Endodermal cell (in vitro differentiated cells): ENCODE measurements at regions not wholly inside any gene's neighbourhood (a gene's known extent, or its start where the extent isn't known, plus 50 kb on each side); places are given as distances from the start of the nearest gene placed in this dataset.

Experiments used
- DNase-seq: peaks from one replicate; pipeline ENCODE4 v3.0.0-alpha.2; 2017
- H3K27ac ChIP-seq: 2 replicates; pipeline ENCODE4 v1.5.1; 2013; ENCODE audit warnings: mild to moderate bottlenecking, low read depth, low read length, moderate library complexity
- H3K27me3 ChIP-seq: 2 replicates; pipeline ENCODE4 v1.6.1; 2013; ENCODE audit warnings: mild to moderate bottlenecking, low read length, moderate library complexity; ENCODE audit not compliant: insufficient read depth, control insufficient read depth, poor library complexity, severe bottlenecking
- H3K36me3 ChIP-seq: 2 replicates; pipeline ENCODE4 v1.7.0; 2013; ENCODE audit warnings: mild to moderate bottlenecking, low read length, moderate library complexity; ENCODE audit not compliant: control insufficient read depth, insufficient read depth
- H3K4me1 ChIP-seq: one replicate; pipeline ENCODE4 v1.7.0; 2013; ENCODE audit warnings: low read length; ENCODE audit not compliant: control insufficient read depth, insufficient read depth
- H3K4me3 ChIP-seq: 2 replicates; pipeline ENCODE4 v1.5.1; 2013; ENCODE audit warnings: mild to moderate bottlenecking, low read length, moderate library complexity
- H3K9ac ChIP-seq: 2 replicates; pipeline ENCODE4 v1.6.1; 2013; ENCODE audit warnings: mild to moderate bottlenecking, low read length, moderate library complexity; ENCODE audit not compliant: poor library complexity, severe bottlenecking; ENCODE audit errors: extremely low read depth
- H3K9me3 ChIP-seq: 2 replicates; pipeline ENCODE4 v1.6.1; 2013; ENCODE audit warnings: mild to moderate bottlenecking, low read length, moderate library complexity; ENCODE audit not compliant: control insufficient read depth
- H3K27ac Mint-ChIP-seq: 2 replicates; pipeline ENCODE4 v1.8.0; 2020; ENCODE audit warnings: mixed read lengths
- H3K27me3 Mint-ChIP-seq: 2 replicates; pipeline ENCODE4 v1.8.0; 2021; ENCODE audit warnings: mild to moderate bottlenecking, mixed read lengths; ENCODE audit not compliant: insufficient read depth
- H3K36me3 Mint-ChIP-seq: 2 replicates; pipeline ENCODE4 v1.8.0; 2020; ENCODE audit warnings: low read depth, mixed read lengths
- H3K4me1 Mint-ChIP-seq: 2 replicates; pipeline ENCODE4 v1.8.0; 2020; ENCODE audit warnings: mixed read lengths
- H3K4me3 Mint-ChIP-seq: 2 replicates; pipeline ENCODE4 v1.8.0; 2020; ENCODE audit warnings: mild to moderate bottlenecking, moderate library complexity, mixed read lengths
- H3K9me3 Mint-ChIP-seq: 2 replicates; pipeline ENCODE4 v1.8.0; 2020; ENCODE audit warnings: mild to moderate bottlenecking, mixed read lengths
- WGBS, 2 experiments: methylation state at CpG; one replicate each; pipeline versions ENCODE4 v1.1.5 to v1.1.7; 2013; ENCODE audit warnings: missing lambda C conversion rate in 2 of 2, mixed read lengths in 1 of 2; ENCODE audit not compliant: insufficient coverage in 1 of 2, insufficient read length in 1 of 2; 5-methylcytosine and 5-hydroxymethylcytosine counted together
- TF ChIP-seq, protein P1 (sequence below): fragments of 200-600 bp; sonication (generic); conservative IDR thresholded peaks from 2 replicates; pipeline ENCODE4 v1.5.0; 2021; ENCODE audit warnings: antibody characterized with exemption, mild to moderate bottlenecking

DNA sequence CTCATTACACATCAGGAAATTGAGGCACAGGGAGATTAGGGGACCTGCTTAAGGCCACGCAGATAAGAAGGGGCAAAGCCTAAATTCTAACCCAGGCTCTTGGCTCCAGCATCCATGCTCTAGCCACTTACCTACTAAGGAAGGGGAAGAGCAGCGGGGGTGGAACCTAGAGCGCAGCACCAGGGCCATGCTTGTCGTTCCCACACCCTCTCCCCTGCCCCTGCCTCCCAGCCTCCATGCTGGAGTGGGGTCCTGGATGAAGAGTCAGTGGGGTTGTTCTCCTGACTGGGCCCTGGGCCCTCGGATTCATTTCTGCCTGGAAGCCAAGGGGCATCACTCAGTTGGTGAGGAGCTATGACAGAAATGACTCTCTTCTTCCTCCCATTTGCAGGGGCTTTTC lies 133.3 kb downstream of the FOXD2 start:
- peaks cover 14% of the 10 kb centered on the region for H3K4me1 Mint-ChIP-seq
- H3K36me3 Mint-ChIP-seq: no peaks in the 10 kb centered on the region
- H3K9ac ChIP-seq: no peak overlapping the region
- H3K4me3 Mint-ChIP-seq: no peak overlapping the region
- no peak overlapping the region for H3K27ac Mint-ChIP-seq
- 80 to 89% methylated on average over 1 to 5 of the region's 5 CpGs for WGBS, 2 experiments
- peaks cover 15% of the 10 kb centered on the region for H3K27me3 Mint-ChIP-seq
- H3K9me3 ChIP-seq: no peaks in the 10 kb centered on the region
- peaks cover 3% of the 10 kb centered on the region for H3K4me1 ChIP-seq
- no peaks in the 10 kb centered on the region for H3K36me3 ChIP-seq
- TF ChIP-seq, protein P1, sequence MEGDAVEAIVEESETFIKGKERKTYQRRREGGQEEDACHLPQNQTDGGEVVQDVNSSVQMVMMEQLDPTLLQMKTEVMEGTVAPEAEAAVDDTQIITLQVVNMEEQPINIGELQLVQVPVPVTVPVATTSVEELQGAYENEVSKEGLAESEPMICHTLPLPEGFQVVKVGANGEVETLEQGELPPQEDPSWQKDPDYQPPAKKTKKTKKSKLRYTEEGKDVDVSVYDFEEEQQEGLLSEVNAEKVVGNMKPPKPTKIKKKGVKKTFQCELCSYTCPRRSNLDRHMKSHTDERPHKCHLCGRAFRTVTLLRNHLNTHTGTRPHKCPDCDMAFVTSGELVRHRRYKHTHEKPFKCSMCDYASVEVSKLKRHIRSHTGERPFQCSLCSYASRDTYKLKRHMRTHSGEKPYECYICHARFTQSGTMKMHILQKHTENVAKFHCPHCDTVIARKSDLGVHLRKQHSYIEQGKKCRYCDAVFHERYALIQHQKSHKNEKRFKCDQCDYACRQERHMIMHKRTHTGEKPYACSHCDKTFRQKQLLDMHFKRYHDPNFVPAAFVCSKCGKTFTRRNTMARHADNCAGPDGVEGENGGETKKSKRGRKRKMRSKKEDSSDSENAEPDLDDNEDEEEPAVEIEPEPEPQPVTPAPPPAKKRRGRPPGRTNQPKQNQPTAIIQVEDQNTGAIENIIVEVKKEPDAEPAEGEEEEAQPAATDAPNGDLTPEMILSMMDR: no peak
- H3K4me3 ChIP-seq: no peak overlapping the region
- peak; percentile 38 for DNase-seq
- no peak overlapping the region for H3K27ac ChIP-seq
- H3K27me3 ChIP-seq: peaks cover 10% of the 10 kb centered on the region
- no peaks in the 10 kb centered on the region for H3K9me3 Mint-ChIP-seq

DNA sequence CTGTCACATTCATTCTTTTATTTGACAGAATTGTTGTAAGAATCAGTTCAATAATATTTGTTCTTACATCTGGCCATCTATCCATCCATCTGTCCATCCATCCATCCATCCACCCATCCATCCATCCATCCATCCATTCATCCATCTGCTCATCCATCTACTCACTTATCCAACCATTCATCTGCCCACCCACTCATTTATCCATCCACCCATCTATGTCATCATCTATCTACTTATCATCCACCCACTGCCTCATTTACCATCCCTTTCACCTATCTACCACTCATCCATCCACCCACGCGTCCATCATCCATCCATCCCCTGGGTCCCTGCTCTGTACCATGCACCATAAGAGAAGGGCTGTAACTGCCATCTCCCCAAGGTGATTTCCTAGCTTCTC lies 134.1 kb downstream of the FOXD2 start:
- Histone ChIP-seq H3K27me3 (peaks cover 10% of the 10 kb centered on the region), H3K27ac (no peak overlapping the region), H3K9me3 (no peaks in the 10 kb centered on the region), H3K36me3 (no peaks in the 10 kb centered on the region), H3K9ac (no peak overlapping the region), H3K4me1 (peaks cover 3% of the 10 kb centered on the region), H3K4me3 (no peak overlapping the region)
- WGBS, 2 experiments: 96 to 100% methylated on average over 2 of the region's 2 CpGs
- peaks cover 18% of the 10 kb centered on the region for H3K4me1 Mint-ChIP-seq
- H3K9me3 Mint-ChIP-seq: no peaks in the 10 kb centered on the region
- H3K27ac Mint-ChIP-seq: no peak overlapping the region
- DNase-seq: no peak
- TF ChIP-seq, protein P1: no peak
- no peak overlapping the region for H3K4me3 Mint-ChIP-seq
- H3K36me3 Mint-ChIP-seq: no peaks in the 10 kb centered on the region
- peaks cover 15% of the 10 kb centered on the region for H3K27me3 Mint-ChIP-seq

DNA sequence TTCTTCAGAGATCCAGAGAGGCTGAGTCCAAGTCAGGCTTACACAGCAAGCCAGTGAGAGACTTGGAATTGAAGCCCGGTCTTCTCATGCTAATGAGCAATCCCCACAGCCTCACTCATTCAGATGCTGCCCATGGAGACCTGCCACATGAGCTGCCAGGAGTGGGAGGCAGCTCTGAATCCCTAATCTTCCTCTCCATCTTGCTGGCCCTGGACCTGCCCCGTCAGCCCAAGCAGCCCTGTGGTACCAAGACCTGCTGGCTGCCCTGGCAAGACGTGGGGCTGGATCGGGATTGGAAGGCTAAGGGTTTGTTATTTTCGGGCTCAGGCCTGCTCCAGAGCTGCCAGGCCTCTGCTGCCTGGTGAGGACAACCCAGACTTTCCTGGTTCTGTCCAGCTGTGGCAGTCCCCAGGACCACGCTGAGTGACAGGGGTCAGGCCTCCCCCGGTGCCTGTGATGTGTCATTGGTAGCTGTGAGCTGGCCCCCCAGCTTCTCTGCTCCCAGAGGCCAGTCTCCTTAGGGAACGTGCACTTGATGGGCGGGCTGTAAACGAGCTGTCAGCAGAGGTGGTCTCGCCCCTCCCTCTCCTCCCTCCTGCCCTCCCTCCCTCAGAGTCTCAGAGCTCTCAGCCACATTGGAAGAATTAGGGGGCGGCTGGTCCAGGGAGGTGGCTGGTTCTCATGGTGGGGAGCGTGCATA lies 135.0 kb downstream of the FOXD2 start:
- H3K9me3 ChIP-seq: no peaks in the 10 kb centered on the region
- H3K27ac Mint-ChIP-seq: no peak overlapping the region
- 68 to 74% methylated on average over 5 to 13 of the region's 13 CpGs for WGBS, 2 experiments
- TF ChIP-seq, protein P1: no peak
- peaks cover 18% of the 10 kb centered on the region for H3K4me1 Mint-ChIP-seq
- no peak overlapping the region for H3K9ac ChIP-seq
- no peak overlapping the region for H3K27ac ChIP-seq
- H3K4me3 ChIP-seq: no peak overlapping the region
- no peaks in the 10 kb centered on the region for H3K36me3 ChIP-seq
- H3K27me3 ChIP-seq: peaks cover 10% of the 10 kb centered on the region
- H3K4me1 ChIP-seq: peaks cover 3% of the 10 kb centered on the region
- peak; percentile 77 for DNase-seq
- H3K27me3 Mint-ChIP-seq: peaks cover 15% of the 10 kb centered on the region
- no peaks in the 10 kb centered on the region for H3K9me3 Mint-ChIP-seq
- H3K36me3 Mint-ChIP-seq: no peaks in the 10 kb centered on the region
- no peak overlapping the region for H3K4me3 Mint-ChIP-seq
